Esophagus squamous epithelium (tissue), 5 donors: ENCODE measurements at regions not wholly inside any gene's neighbourhood (a gene's known extent, or its start where the extent isn't known, plus 50 kb on each side); places are given as distances from the start of the nearest gene placed in this dataset.

Source experiments
- DNase-seq: peaks from one replicate; lab custom pipeline; 2025; lab: John Stamatoyannopoulos, UW
- H3K27ac ChIP-seq, 4 donors: fragments of 200-600 bp; sonication (generic); one replicate each; pipeline ENCODE4 v1.5.1; 2016 to 2019; ENCODE audit warnings: mild to moderate bottlenecking in 1 of 4
- H3K27me3 ChIP-seq, 4 donors: fragments of 200-600 bp; sonication (generic); 1 replicate in 3 of 4; 2 replicates in 1 of 4; pipeline versions ENCODE4 v1.5.1 to v1.6.0; 2017 to 2021; ENCODE audit warnings: antibody characterized with exemption in 1 of 4
- H3K36me3 ChIP-seq, 3 donors: fragments of 200-600 bp; sonication (generic); one replicate each; pipeline ENCODE4 v1.5.1; 2016 to 2019
- H3K4me1 ChIP-seq, 3 donors: fragments of 200-600 bp; sonication (generic); one replicate each; pipeline ENCODE4 v1.5.1; 2017 to 2019
- H3K4me3 ChIP-seq, 4 donors: fragments of 200-600 bp; sonication (generic); 1 replicate in 3 of 4; 2 replicates in 1 of 4; pipeline ENCODE4 v1.5.1; 2016 to 2019; ENCODE audit warnings: mild to moderate bottlenecking in 2 of 4, moderate library complexity in 1 of 4
- H3K9me3 ChIP-seq, 3 donors: fragments of 200-600 bp; sonication (generic); one replicate each; pipeline ENCODE4 v1.5.1; 2016 to 2019
- CTCF ChIP-seq, 6 experiments: fragments of 450-650 bp in 4 of 6; fragments of 200-600 bp in 2 of 6; sonication (generic) in 2 of 6; IDR thresholded peaks; one replicate each; pipeline ENCODE4 v1.5.1; 2016 to 2019; ENCODE audit warnings: antibody characterized with exemption in 6 of 6, mild to moderate bottlenecking in 4 of 6, moderate library complexity in 4 of 6
- POLR2A ChIP-seq, 4 donors: fragments of 450-650 bp; IDR thresholded peaks; one replicate each; pipeline ENCODE4 v1.6.1; 2017; ENCODE audit warnings: antibody characterized with exemption in 4 of 4, mild to moderate bottlenecking in 4 of 4, moderate library complexity in 3 of 4
- WGBS, 2 donors: methylation state at CpG; one replicate each; pipeline ENCODE4 v1.1.5; 2018; 5-methylcytosine and 5-hydroxymethylcytosine counted together
- intact Hi-C: fragments of 100-400 bp; cut with DNase I; formaldehyde crosslinking; loops from one replicate; pipeline ENCODE4 v1.15.0; 2022
- donor health status: DM: yes; HTN: yes; CAD: no.

- Histone ChIP-seq H3K27ac (no peak overlapping the region), H3K4me3 (no peak overlapping the region), H3K27me3 (no peaks in the 10 kb centered on the region), H3K4me1 (no peaks in the 10 kb centered on the region), H3K36me3 (no peaks in the 10 kb centered on the region), H3K9me3 (no peaks in the 10 kb centered on the region)
- TF ChIP-seq POLR2A (IDR thresholded peaks at IDR 0.05) (no peak), CTCF (IDR thresholded peaks at IDR 0.05) (no peak)
- DNase-seq: no peak
- intact Hi-C loops: no loop called here
- WGBS, 2 donors: 72 to 81% methylated on average over 2 of the region's 2 CpGs
Measured at GRCh38 chr13:105231579-105231978, 1303.9 kb downstream of the EFNB2 start.

DNA sequence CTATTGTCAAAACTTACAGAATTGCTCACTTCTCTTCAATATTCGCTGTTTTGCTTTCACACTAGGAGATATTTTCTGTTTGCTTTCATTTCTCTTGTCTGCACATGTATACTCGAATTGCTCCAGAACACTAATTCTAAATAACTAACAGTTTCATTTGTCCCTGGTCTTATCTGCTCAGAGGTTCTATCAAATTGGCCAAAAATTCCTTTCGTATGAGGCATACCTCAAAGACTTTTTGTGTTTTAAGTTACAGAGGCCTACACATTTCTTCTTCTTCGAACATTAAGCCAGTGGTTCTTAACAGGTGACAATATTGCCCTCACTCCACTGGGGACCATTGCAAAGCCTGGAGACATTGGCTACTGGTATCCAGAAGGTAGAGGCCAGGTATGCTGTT, 1314.6 kb downstream of the EFNB2 start:
- 42 to 55% methylated on average over 4 of the region's 4 CpGs for WGBS, 2 donors
- no peaks in the 10 kb centered on the region for H3K27me3 ChIP-seq

DNA sequence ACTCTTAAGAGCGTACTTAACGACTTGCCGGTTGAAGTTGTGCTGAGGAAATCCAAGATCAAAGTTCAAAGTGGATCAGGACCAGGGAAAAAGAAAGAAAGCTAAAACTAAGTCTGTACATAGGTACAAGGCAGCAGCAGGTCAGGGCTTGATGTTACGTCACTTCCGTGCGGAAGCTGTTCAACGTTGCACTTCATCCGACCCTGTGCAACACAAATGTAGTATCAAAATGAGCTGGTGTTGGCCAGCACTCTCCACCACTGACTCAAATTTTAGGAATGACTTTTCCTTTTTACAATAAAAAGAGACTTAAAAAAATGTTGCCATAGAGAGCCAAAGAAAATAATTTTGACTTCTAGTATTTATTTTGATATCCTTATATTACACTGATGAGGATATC, 1315.4 kb downstream of the EFNB2 start:
- TF ChIP-seq CTCF (IDR thresholded peaks at IDR 0.05): no peak
- no peak for TF ChIP-seq POLR2A (IDR thresholded peaks at IDR 0.05)
- Histone ChIP-seq H3K9me3 (no peaks in the 10 kb centered on the region), H3K27me3 (no peaks in the 10 kb centered on the region), H3K4me1 (no peaks in the 10 kb centered on the region), H3K27ac (no peak overlapping the region), H3K36me3 (no peaks in the 10 kb centered on the region), H3K4me3 (no peak overlapping the region)
- DNase-seq: no peak
- 75 to 83% methylated on average over 8 of the region's 8 CpGs for WGBS, 2 donors
- intact Hi-C loops: no loop called here

More for the DNA sequence above, 1314.6 kb downstream of the EFNB2 start:
- no peaks in the 10 kb centered on the region for H3K4me1 ChIP-seq
- intact Hi-C loops: no loop called here
- no peak overlapping the region for H3K4me3 ChIP-seq
- no peaks in the 10 kb centered on the region for H3K36me3 ChIP-seq
- TF ChIP-seq POLR2A (IDR thresholded peaks at IDR 0.05): no peak
- TF ChIP-seq CTCF (IDR thresholded peaks at IDR 0.05): no peak
- no peaks in the 10 kb centered on the region for H3K9me3 ChIP-seq
- H3K27ac ChIP-seq: no peak overlapping the region
- no peak for DNase-seq

DNA sequence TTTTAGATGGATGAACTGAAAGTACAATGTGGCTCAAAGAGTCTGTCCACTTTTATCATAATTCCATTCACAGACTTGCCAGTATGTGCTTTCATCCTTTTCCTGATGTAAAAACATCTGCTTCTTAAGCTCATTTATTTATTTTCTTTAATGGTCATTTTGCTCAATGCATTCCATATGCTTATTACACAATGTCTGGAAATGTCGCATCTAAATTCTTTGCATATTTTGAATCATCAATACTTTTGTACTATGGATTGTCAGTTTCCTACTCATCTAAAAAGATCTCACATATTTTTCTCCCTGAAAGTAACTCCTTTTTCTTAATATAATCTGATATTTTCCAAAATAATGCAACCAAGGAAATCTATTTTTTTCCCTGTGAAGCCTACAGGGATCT, 1315.8 kb downstream of the EFNB2 start:
- no peaks in the 10 kb centered on the region for H3K9me3 ChIP-seq
- DNase-seq: no peak
- no peaks in the 10 kb centered on the region for H3K4me1 ChIP-seq
- no peak overlapping the region for H3K4me3 ChIP-seq
- no peaks in the 10 kb centered on the region for H3K36me3 ChIP-seq
- TF ChIP-seq POLR2A (IDR thresholded peaks at IDR 0.05) (no peak), CTCF (IDR thresholded peaks at IDR 0.05) (no peak)
- intact Hi-C loops: no loop called here
- no peak overlapping the region for H3K27ac ChIP-seq
- WGBS, 2 donors: 70 to 74% methylated on average over 1 of the region's 1 CpG
- H3K27me3 ChIP-seq: no peaks in the 10 kb centered on the region

- intact Hi-C loops: no loop called here
- Histone ChIP-seq H3K9me3 (no peaks in the 10 kb centered on the region), H3K4me3 (no peak overlapping the region), H3K27me3 (no peaks in the 10 kb centered on the region), H3K36me3 (no peaks in the 10 kb centered on the region), H3K27ac (no peak overlapping the region), H3K4me1 (no peaks in the 10 kb centered on the region)
- DNase-seq: no peak
- WGBS, 2 donors: 61 to 67% methylated on average over 3 of the region's 3 CpGs
- TF ChIP-seq CTCF (IDR thresholded peaks at IDR 0.05) (no peak), POLR2A (IDR thresholded peaks at IDR 0.05) (no peak)
Measured at GRCh38 chr13:105213512-105213911, 1322.0 kb downstream of the EFNB2 start.
